ENCODE measurements at regions not wholly inside any gene's neighbourhood (a gene's known extent, or its start where the extent isn't known, plus 50 kb on each side); places are given as distances from the start of the nearest gene placed in this dataset.

DNA sequence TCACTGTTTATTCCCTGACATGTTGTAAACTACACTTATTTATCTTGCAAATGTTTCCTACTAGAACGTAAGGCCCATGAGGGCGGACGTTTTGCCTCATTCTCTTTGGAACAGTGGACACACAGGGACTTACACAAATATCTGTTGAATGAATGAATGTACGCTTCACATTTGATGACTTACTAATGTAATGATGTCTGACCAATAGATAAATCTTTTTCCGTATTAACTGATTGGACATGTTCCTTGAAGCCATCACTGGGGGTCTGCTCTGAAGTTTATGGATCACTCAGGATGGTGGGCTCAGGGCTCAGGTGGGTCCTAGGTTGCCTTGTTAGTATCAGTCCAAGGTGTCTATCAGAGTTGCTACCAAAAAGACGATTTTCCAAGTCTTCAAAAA is 763.2 kb upstream of the TPTE start:
- ATAC-seq (no peak), FAIRE-seq (no peak), DNase-seq (ENCODE audit: low read depth in 1 of 2, low spot score in 1 of 2) (no peak)
- ChIA-PET POLR2A (no interaction called here), CTCF (no interaction called here)
- no peak for TF ChIP-seq ZNF302 (CRISPR knock-in tag; IDR thresholded peaks at IDR 0.05)
- no peak overlapping the region for H3K4me2 ChIP-seq
- WGBS (ENCODE audit: missing lambda C conversion rate), result 3% methylated on average over 6 of the region's 6 CpGs
- no peaks in the 10 kb centered on the region for H3K9me3 ChIP-seq
- H3K4me1 ChIP-seq, result no peaks in the 10 kb centered on the region
- no peak overlapping the region for H3K27ac ChIP-seq
- H3K4me3 ChIP-seq, result no peak overlapping the region

DNA sequence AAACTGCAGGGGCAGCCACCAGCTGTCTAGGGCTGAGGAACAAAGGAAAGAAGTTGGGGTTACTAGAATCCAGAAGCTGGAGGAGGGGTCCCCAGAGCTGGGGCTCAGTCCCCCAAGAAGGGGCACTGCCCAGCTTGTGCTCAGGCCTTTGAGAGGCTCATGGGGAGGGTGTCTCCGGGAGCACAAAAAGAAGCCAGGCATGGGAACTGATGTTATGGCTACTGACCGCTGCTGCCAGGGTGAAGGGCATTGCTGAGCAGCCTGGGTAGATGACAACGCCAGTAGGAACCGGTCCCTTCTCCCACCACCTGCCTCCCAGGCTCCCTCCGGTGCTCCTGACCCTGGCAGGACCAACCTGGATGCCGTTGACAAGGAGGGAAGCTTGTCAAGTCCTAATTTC is 762.5 kb upstream of the TPTE start:
- WGBS (ENCODE audit: missing lambda C conversion rate), result under 1% methylated on average over 6 of the region's 6 CpGs
- Histone ChIP-seq H3K9me3 (no peaks in the 10 kb centered on the region), H3K4me1 (no peaks in the 10 kb centered on the region), H3K27ac (no peak overlapping the region), H3K4me2 (no peak overlapping the region), H3K4me3 (no peak overlapping the region)
- ATAC-seq (no peak), FAIRE-seq (no peak), DNase-seq (ENCODE audit: low read depth in 1 of 2, low spot score in 1 of 2) (no peak)
- TF ChIP-seq EHMT2 (IDR thresholded peaks at IDR 0.05; ENCODE audit: low read depth) (no peak), MAFK (IDR thresholded peaks at IDR 0.05; ENCODE audit: partially characterized antibody) (no peak), CHD2 (IDR thresholded peaks at IDR 0.05; ENCODE audit: low read length, partially characterized antibody) (no peak), CEBPB (IDR thresholded peaks at IDR 0.05) (no peak), HOXB13 (CRISPR knock-in tag; IDR thresholded peaks at IDR 0.05; ENCODE audit: low read depth) (no peak), FOXS1 (CRISPR knock-in tag; IDR thresholded peaks at IDR 0.05) (no peak), HEYL (CRISPR knock-in tag; IDR thresholded peaks at IDR 0.05) (no peak), EP300 (IDR thresholded peaks at IDR 0.05) (no peak), ZC3H11A (IDR thresholded peaks at IDR 0.05) (no peak), RNF2 (IDR thresholded peaks at IDR 0.05; ENCODE audit: borderline replicate concordance, low read depth) (no peak), NFE2L2 (conservative IDR thresholded peaks at IDR 0.05; ENCODE audit: low read length) (no peak)
- TF ChIP-seq, protein P1, sequence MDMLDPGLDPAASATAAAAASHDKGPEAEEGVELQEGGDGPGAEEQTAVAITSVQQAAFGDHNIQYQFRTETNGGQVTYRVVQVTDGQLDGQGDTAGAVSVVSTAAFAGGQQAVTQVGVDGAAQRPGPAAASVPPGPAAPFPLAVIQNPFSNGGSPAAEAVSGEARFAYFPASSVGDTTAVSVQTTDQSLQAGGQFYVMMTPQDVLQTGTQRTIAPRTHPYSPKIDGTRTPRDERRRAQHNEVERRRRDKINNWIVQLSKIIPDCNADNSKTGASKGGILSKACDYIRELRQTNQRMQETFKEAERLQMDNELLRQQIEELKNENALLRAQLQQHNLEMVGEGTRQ (IDR thresholded peaks at IDR 0.05), result no peak
- TF ChIP-seq, protein P2, sequence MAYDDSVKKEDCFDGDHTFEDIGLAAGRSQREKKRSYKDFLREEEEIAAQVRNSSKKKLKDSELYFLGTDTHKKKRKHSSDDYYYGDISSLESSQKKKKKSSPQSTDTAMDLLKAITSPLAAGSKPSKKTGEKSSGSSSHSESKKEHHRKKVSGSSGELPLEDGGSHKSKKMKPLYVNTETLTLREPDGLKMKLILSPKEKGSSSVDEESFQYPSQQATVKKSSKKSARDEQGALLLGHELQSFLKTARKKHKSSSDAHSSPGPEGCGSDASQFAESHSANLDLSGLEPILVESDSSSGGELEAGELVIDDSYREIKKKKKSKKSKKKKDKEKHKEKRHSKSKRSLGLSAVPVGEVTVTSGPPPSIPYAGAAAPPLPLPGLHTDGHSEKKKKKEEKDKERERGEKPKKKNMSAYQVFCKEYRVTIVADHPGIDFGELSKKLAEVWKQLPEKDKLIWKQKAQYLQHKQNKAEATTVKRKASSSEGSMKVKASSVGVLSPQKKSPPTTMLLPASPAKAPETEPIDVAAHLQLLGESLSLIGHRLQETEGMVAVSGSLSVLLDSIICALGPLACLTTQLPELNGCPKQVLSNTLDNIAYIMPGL (CRISPR knock-in tag; IDR thresholded peaks at IDR 0.05; ENCODE audit: borderline replicate concordance), result no peak
- TF ChIP-seq, protein P3, sequence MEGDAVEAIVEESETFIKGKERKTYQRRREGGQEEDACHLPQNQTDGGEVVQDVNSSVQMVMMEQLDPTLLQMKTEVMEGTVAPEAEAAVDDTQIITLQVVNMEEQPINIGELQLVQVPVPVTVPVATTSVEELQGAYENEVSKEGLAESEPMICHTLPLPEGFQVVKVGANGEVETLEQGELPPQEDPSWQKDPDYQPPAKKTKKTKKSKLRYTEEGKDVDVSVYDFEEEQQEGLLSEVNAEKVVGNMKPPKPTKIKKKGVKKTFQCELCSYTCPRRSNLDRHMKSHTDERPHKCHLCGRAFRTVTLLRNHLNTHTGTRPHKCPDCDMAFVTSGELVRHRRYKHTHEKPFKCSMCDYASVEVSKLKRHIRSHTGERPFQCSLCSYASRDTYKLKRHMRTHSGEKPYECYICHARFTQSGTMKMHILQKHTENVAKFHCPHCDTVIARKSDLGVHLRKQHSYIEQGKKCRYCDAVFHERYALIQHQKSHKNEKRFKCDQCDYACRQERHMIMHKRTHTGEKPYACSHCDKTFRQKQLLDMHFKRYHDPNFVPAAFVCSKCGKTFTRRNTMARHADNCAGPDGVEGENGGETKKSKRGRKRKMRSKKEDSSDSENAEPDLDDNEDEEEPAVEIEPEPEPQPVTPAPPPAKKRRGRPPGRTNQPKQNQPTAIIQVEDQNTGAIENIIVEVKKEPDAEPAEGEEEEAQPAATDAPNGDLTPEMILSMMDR (IDR thresholded peaks at IDR 0.05), result no peak
- TF ChIP-seq, protein P4, sequence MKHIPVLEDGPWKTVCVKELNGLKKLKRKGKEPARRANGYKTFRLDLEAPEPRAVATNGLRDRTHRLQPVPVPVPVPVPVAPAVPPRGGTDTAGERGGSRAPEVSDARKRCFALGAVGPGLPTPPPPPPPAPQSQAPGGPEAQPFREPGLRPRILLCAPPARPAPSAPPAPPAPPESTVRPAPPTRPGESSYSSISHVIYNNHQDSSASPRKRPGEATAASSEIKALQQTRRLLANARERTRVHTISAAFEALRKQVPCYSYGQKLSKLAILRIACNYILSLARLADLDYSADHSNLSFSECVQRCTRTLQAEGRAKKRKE (CRISPR knock-in tag; IDR thresholded peaks at IDR 0.05; ENCODE audit: low read depth), result no peak
- CTCF ChIA-PET, result no interaction called here
- POLR2A ChIA-PET, result no interaction called here

DNA sequence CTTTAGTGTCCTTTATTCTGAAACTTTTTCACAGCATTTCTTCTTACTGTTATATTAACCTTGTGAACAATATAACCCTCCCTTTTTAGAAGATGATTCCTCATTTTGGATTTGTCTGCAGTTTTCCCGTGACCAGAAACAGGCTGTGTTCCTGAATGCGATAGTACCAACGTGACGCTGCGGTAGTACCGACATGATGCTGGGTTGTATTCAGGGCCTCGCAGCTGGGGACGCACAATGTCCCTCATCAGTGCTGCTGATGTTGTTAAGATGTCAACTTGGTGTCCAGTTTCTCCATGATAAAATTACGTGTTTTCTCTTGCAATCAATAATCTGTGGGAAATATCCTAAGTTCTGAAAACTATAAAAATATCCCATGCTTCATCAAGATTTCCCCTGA is 761.4 kb upstream of the TPTE start:
- DNase-seq (ENCODE audit: low read depth in 1 of 2, low spot score in 1 of 2), result no peak
- Histone ChIP-seq H3K4me2 (no peak overlapping the region), H3K4me3 (no peak overlapping the region), H3K4me1 (no peaks in the 10 kb centered on the region), H3K27ac (no peak overlapping the region), H3K9me3 (no peaks in the 10 kb centered on the region)
- ChIA-PET POLR2A (no interaction called here), CTCF (no interaction called here)
- no peak for ATAC-seq
- no peak for FAIRE-seq
- no peak for TF ChIP-seq ESRRA (IDR thresholded peaks at IDR 0.05; ENCODE audit: borderline replicate concordance, low read length)
- no peak for TF ChIP-seq SREBF2 (IDR thresholded peaks at IDR 0.05)
- no peak for TF ChIP-seq RNF2 (IDR thresholded peaks at IDR 0.05; ENCODE audit: borderline replicate concordance, low read depth)
- TF ChIP-seq CBX2 (IDR thresholded peaks at IDR 0.05; ENCODE audit: borderline replicate concordance, low read depth), result no peak
- no peak for TF ChIP-seq HOXB5 (CRISPR knock-in tag; IDR thresholded peaks at IDR 0.05)
- WGBS (ENCODE audit: missing lambda C conversion rate), result 52% methylated on average over 9 of the region's 9 CpGs
